Lung (tissue), 11 donors: ENCODE measurements at regions not wholly inside any gene's neighbourhood (a gene's known extent, or its start where the extent isn't known, plus 50 kb on each side); places are given as distances from the start of the nearest gene placed in this dataset.

Source experiments
- ATAC-seq: fragments of 200-7000 bp; cut with Tn5 transposase; one replicate; pipeline ENCODE4 v1.9.1; 2020; ENCODE audit warnings: moderate number of reproducible peaks; ENCODE audit not compliant: insufficient read depth, low FRiP score
- DNase-seq, 3 donors: peaks; one replicate each; pipeline ENCODE4 v3.0.0-alpha.2; 2013 to 2017
- H3K27ac ChIP-seq, 2 donors: one replicate each; pipeline ENCODE4 v1.5.1; 2013; ENCODE audit warnings: mild to moderate bottlenecking in 2 of 2, moderate library complexity in 2 of 2, control low read depth in 1 of 2, inconsistent platforms in 1 of 2, low read depth in 1 of 2, low read length in 1 of 2
- H3K27me3 ChIP-seq, 3 donors: one replicate each; pipeline ENCODE4 v1.5.1; 2013; ENCODE audit warnings: low read length in 2 of 3; ENCODE audit not compliant: control insufficient read depth in 3 of 3, insufficient read depth in 3 of 3
- H3K36me3 ChIP-seq, 4 donors: one replicate each; pipeline ENCODE4 v1.5.1; 2013; ENCODE audit warnings: low read length in 4 of 4, mild to moderate bottlenecking in 1 of 4, moderate library complexity in 1 of 4; ENCODE audit not compliant: control insufficient read depth in 4 of 4, insufficient read depth in 4 of 4
- H3K4me1 ChIP-seq, 5 donors: one replicate each; pipeline ENCODE4 v1.5.1; 2013; ENCODE audit warnings: low read length in 5 of 5, mild to moderate bottlenecking in 2 of 5, moderate library complexity in 1 of 5; ENCODE audit not compliant: control insufficient read depth in 5 of 5, insufficient read depth in 5 of 5
- H3K4me3 ChIP-seq: one replicate; pipeline ENCODE4 v1.5.1; 2013; ENCODE audit warnings: mild to moderate bottlenecking, control low read depth, moderate library complexity
- H3K9ac ChIP-seq, 2 donors: one replicate each; pipeline ENCODE4 v1.5.1; 2013; ENCODE audit warnings: low read length in 2 of 2, control low read depth in 1 of 2; ENCODE audit not compliant: insufficient read depth in 1 of 2
- H3K9me3 ChIP-seq, 4 donors: one replicate each; pipeline ENCODE4 v1.5.1; 2013; ENCODE audit warnings: low read length in 3 of 4, mild to moderate bottlenecking in 1 of 4, moderate library complexity in 1 of 4; ENCODE audit not compliant: control insufficient read depth in 4 of 4, insufficient read depth in 3 of 4
- WGBS, 2 donors: extraction: QIAGEN DNeasy Blood & Tissue Kit; methylation state at CpG; one replicate each; pipeline ENCODE4 v1.1.7; 2013; 5-methylcytosine and 5-hydroxymethylcytosine counted together
- TF ChIP-seq, protein P1 (sequence below): IDR thresholded peaks from 2 replicates; pipeline ENCODE4 v1.5.1; 2012; ENCODE audit warnings: mild to moderate bottlenecking; ENCODE audit errors: control extremely low read depth, extremely low read depth
- donor health status: control.
- donor health status: control.
- donor health status: Bipolar disorder and iron deficiency.
- donor health status: healthy.
- donor health status: DM: yes; HTN: yes; CAD: no.

DNA sequence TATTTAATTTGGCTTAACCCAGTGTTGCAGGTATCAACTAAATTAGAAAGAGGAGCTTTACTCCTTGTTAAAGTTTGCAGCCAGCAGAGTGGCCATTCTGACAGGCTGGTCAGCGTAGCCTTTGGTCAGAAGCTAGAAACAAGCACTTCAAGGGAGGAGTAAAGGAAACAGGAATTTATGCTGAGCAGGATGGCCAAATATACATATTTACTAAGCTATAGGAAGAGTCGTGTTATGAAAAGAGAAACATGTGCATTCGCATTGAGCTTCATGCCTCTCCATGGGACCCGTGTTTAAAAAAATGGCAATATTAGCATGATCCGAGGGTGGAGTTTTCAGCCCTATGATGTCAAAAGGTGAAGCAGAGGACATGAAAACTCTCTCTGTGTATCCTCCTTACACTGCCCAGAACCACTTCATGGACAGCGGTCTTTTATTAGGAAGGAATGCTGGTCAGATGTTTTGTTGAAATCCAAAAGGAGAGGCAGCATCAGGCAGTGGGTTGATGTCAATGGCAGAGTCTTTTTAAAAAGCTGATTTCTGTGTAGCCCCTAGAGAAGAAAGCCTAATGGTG, 71.8 kb upstream of the MAPK10 start:
- WGBS, 2 donors: 85 to 91% methylated on average over 6 of the region's 6 CpGs
- Histone ChIP-seq H3K9ac (no peak overlapping the region), H3K27ac (no peak overlapping the region), H3K4me1 (no peaks in the 10 kb centered on the region), H3K36me3 (no peaks in the 10 kb centered on the region), H3K4me3 (no peak overlapping the region), H3K9me3 (no peaks in the 10 kb centered on the region), H3K27me3 (no peaks in the 10 kb centered on the region)
- TF ChIP-seq, protein P1, sequence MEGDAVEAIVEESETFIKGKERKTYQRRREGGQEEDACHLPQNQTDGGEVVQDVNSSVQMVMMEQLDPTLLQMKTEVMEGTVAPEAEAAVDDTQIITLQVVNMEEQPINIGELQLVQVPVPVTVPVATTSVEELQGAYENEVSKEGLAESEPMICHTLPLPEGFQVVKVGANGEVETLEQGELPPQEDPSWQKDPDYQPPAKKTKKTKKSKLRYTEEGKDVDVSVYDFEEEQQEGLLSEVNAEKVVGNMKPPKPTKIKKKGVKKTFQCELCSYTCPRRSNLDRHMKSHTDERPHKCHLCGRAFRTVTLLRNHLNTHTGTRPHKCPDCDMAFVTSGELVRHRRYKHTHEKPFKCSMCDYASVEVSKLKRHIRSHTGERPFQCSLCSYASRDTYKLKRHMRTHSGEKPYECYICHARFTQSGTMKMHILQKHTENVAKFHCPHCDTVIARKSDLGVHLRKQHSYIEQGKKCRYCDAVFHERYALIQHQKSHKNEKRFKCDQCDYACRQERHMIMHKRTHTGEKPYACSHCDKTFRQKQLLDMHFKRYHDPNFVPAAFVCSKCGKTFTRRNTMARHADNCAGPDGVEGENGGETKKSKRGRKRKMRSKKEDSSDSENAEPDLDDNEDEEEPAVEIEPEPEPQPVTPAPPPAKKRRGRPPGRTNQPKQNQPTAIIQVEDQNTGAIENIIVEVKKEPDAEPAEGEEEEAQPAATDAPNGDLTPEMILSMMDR: no peak
- no peak for DNase-seq
- ATAC-seq: no peak

DNA sequence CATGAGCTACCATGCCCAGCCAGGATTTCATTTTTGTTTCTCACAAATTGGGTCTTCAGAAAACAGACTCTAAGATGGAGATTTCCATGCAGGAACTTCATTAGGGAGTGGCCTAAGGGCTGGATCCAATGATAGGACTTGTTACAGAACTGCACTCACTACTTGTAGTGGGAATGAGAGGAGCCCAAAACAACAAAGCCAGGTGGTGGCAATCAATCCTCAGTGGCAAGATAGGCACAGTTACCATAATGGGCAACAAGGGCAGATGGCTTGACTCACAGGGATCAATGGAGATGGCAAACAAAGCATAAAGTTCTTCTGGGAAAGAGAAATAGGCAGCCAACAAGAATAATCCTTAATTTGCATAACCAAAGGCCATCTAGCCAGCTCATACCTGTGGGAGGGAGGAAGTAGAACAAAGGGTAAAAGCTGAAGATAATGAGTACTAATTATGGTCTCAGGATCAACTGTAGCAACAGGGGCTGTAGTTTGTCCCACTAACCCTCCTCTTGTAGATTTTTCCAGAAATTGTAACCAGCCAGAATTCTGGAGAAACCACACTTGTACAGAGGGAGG, 72.8 kb upstream of the MAPK10 start:
- TF ChIP-seq, protein P1: no peak

GRCh38 chr4:86439293-86439692, 79.4 kb upstream of the MAPK10 start:
- DNase-seq: no peak
- H3K9me3 ChIP-seq: no peaks in the 10 kb centered on the region
- WGBS, 2 donors: 64 to 82% methylated on average over 2 of the region's 2 CpGs
- TF ChIP-seq, protein P1: no peak
- no peak for ATAC-seq
- H3K4me3 ChIP-seq: no peak overlapping the region
- H3K27ac ChIP-seq: no peak overlapping the region
- no peaks in the 10 kb centered on the region for H3K36me3 ChIP-seq
- no peak overlapping the region for H3K9ac ChIP-seq
- H3K27me3 ChIP-seq: no peaks in the 10 kb centered on the region
- H3K4me1 ChIP-seq: no peaks in the 10 kb centered on the region

More for the DNA sequence above, 72.8 kb upstream of the MAPK10 start:
- ATAC-seq (no peak), DNase-seq (no peak)
- Histone ChIP-seq H3K9ac (no peak overlapping the region), H3K36me3 (no peaks in the 10 kb centered on the region), H3K4me3 (no peak overlapping the region), H3K4me1 (no peaks in the 10 kb centered on the region), H3K27ac (no peak overlapping the region), H3K9me3 (no peaks in the 10 kb centered on the region), H3K27me3 (no peaks in the 10 kb centered on the region)
